Nephron progenitor cell (in vitro differentiated cells): ENCODE measurements at regions not wholly inside any gene's neighbourhood (a gene's known extent, or its start where the extent isn't known, plus 50 kb on each side); places are given as distances from the start of the nearest gene placed in this dataset.

Experiments used
- DNase-seq: peaks from one replicate; pipeline ENCODE4 v3.0.0; 2021
- H3K27ac Mint-ChIP-seq: 2 replicates; pipeline ENCODE4 v1.8.0; 2021; ENCODE audit warnings: mild to moderate bottlenecking, moderate library complexity, mixed read lengths
- H3K27me3 Mint-ChIP-seq: 2 replicates; pipeline ENCODE4 v1.8.0; 2021; ENCODE audit warnings: mild to moderate bottlenecking, low read depth, mixed read lengths; ENCODE audit not compliant: poor library complexity
- H3K36me3 Mint-ChIP-seq: 2 replicates; pipeline ENCODE4 v1.8.0; 2021; ENCODE audit warnings: low read depth, mixed read lengths
- H3K4me1 Mint-ChIP-seq: 2 replicates; pipeline ENCODE4 v1.8.0; 2021; ENCODE audit warnings: mixed read lengths
- H3K4me3 Mint-ChIP-seq: 2 replicates; pipeline ENCODE4 v1.8.0; 2021; ENCODE audit warnings: mild to moderate bottlenecking, moderate library complexity, mixed read lengths
- H3K9me3 Mint-ChIP-seq: 2 replicates; pipeline ENCODE4 v1.8.0; 2021; ENCODE audit warnings: mild to moderate bottlenecking, moderate library complexity, mixed read lengths
- CTCF ChIP-seq: fragments of 200-600 bp; sonication (generic); IDR thresholded peaks from 2 replicates; pipeline ENCODE4 v1.5.0; 2021; ENCODE audit warnings: antibody characterized with exemption

GRCh38 chr5:15447209-15447608 is 52.8 kb upstream of the FBXL7 start:
- TF ChIP-seq CTCF = no peak
- Mint-ChIP-seq H3K27ac (no peak overlapping the region), H3K4me3 (no peak overlapping the region), H3K27me3 (no peaks in the 10 kb centered on the region), H3K4me1 (no peaks in the 10 kb centered on the region), H3K36me3 (no peaks in the 10 kb centered on the region), H3K9me3 (no peaks in the 10 kb centered on the region)
- no peak for DNase-seq

- no peaks in the 10 kb centered on the region for H3K27me3 Mint-ChIP-seq
- H3K36me3 Mint-ChIP-seq = no peaks in the 10 kb centered on the region
- no peaks in the 10 kb centered on the region for H3K9me3 Mint-ChIP-seq
- DNase-seq = no peak
- H3K4me1 Mint-ChIP-seq = no peaks in the 10 kb centered on the region
- no peak overlapping the region for H3K27ac Mint-ChIP-seq
- no peak for TF ChIP-seq CTCF
- H3K4me3 Mint-ChIP-seq = no peak overlapping the region
Measured at GRCh38 chr5:15446552-15446951, 53.4 kb upstream of the FBXL7 start.

DNA sequence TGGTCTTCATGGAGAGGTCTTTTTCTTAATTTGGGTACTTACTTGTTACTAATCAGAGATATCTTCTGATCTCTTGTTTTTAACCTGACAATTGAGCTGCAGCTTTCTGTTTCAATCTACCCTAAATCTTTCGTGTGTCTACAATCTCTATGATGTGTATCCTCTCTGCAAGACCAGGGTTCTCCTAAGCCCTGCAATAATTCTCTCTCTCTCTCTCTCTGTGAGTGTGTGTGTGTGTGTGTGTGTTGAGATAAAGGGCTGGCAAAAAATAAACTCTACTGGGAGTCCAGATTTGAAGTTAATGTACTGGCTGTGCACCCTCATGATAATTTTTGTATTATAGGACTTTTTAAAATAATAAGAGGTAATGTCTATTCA is 57.8 kb upstream of the FBXL7 start:
- Mint-ChIP-seq H3K4me1 (no peaks in the 10 kb centered on the region), H3K36me3 (no peaks in the 10 kb centered on the region), H3K4me3 (no peak overlapping the region), H3K27me3 (no peaks in the 10 kb centered on the region), H3K27ac (no peak overlapping the region), H3K9me3 (no peaks in the 10 kb centered on the region)
- TF ChIP-seq CTCF = no peak
- DNase-seq = no peak

DNA sequence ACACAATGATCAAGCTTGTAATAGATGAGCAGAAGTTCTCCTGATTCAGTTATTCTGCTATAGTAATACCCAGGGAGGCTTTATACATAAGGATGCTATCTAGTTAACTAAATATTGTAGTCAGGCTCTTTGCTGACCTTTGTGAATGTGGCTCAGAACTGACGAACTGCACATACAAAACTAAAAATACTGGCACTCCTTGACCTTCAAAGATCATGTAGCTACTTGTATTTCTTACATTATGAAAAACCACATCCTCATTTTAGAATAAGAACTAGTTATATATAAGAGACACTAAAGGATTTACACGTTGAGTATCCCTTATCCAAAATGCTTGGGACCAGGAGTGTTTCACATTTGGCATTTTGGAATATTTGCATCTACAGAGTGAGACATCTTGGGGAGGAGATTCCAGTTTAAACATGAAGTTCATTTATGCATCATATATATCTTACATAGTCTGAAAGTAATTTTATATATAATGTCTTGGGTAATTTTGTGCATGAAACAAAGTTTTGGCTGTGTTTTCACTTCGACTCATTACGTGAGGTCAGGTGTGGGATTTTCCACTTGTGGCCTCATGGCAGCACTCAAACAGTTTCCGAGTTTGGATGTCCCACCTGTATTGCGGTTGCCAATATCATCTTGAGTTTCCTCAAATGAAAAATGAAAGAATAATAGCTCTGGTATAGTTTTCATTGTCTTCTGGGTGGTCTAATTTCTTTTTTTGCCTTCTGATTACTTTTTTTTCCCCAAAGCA is 58.4 kb upstream of the FBXL7 start:
- Mint-ChIP-seq H3K27me3 (no peaks in the 10 kb centered on the region), H3K36me3 (no peaks in the 10 kb centered on the region), H3K9me3 (no peaks in the 10 kb centered on the region), H3K27ac (no peak overlapping the region), H3K4me1 (no peaks in the 10 kb centered on the region), H3K4me3 (no peak overlapping the region)
- no peak for DNase-seq
- no peak for TF ChIP-seq CTCF

- no peak for DNase-seq
- no peaks in the 10 kb centered on the region for H3K27me3 Mint-ChIP-seq
- no peak for TF ChIP-seq CTCF
- no peaks in the 10 kb centered on the region for H3K4me1 Mint-ChIP-seq
- no peak overlapping the region for H3K27ac Mint-ChIP-seq
- no peaks in the 10 kb centered on the region for H3K36me3 Mint-ChIP-seq
- H3K4me3 Mint-ChIP-seq = no peak overlapping the region
- H3K9me3 Mint-ChIP-seq = no peaks in the 10 kb centered on the region
Measured at GRCh38 chr5:15440434-15440833, 59.5 kb upstream of the FBXL7 start.

DNA sequence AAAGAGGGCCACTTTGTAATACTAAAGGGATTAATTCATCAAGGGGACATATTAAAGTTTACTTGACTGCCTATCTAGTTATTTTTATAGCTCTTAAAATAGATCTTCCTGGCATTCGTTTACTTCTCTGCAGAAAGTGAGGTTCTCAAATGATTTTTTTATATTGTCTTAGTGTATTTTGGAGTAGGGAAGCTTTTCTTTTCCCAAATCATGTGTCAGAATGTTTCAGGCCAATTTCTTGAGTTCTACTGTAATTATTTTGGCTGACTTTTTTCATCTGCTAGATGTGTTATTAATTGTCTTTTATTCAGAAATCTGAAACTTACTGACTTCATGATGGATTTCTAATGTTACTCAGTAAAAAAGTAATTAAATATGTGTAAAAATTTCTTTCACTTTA is 60.2 kb upstream of the FBXL7 start:
- H3K36me3 Mint-ChIP-seq = no peaks in the 10 kb centered on the region
- H3K27ac Mint-ChIP-seq = no peak overlapping the region
- no peaks in the 10 kb centered on the region for H3K9me3 Mint-ChIP-seq
- H3K4me1 Mint-ChIP-seq = no peaks in the 10 kb centered on the region
- H3K4me3 Mint-ChIP-seq = no peak overlapping the region
- H3K27me3 Mint-ChIP-seq = no peaks in the 10 kb centered on the region
- TF ChIP-seq CTCF = no peak
- no peak for DNase-seq
